ENCODE measurements at regions not wholly inside any gene's neighbourhood (a gene's known extent, or its start where the extent isn't known, plus 50 kb on each side); places are given as distances from the start of the nearest gene placed in this dataset.

DNA sequence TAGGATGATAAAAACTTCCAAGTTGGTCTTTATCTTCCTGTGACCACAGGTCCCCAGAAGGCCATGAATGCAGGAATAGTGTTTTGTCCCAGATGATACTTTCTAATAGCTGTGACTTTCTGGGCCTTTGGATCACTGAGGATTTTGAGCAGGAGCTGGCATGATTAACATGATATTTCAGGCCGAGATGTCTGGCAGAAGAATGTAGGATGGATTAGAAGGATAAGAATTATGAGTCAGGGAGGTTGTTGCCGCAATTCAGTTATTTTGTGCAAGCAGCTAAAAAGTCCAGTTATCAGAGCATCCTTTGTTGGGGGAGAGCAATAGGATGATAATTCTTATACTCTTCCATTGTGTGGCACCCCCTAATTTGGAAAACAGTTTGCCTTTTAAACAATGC is 189.7 kb downstream of the PSAT1 start:
- H3K4me3 ChIP-seq: no peak overlapping the region
- TF ChIP-seq, protein P1, sequence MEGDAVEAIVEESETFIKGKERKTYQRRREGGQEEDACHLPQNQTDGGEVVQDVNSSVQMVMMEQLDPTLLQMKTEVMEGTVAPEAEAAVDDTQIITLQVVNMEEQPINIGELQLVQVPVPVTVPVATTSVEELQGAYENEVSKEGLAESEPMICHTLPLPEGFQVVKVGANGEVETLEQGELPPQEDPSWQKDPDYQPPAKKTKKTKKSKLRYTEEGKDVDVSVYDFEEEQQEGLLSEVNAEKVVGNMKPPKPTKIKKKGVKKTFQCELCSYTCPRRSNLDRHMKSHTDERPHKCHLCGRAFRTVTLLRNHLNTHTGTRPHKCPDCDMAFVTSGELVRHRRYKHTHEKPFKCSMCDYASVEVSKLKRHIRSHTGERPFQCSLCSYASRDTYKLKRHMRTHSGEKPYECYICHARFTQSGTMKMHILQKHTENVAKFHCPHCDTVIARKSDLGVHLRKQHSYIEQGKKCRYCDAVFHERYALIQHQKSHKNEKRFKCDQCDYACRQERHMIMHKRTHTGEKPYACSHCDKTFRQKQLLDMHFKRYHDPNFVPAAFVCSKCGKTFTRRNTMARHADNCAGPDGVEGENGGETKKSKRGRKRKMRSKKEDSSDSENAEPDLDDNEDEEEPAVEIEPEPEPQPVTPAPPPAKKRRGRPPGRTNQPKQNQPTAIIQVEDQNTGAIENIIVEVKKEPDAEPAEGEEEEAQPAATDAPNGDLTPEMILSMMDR (IDR thresholded peaks at IDR 0.05): no peak
- DNase-seq (ENCODE audit: low spot score): no peak
- no peak overlapping the region for H3K27ac ChIP-seq

DNA sequence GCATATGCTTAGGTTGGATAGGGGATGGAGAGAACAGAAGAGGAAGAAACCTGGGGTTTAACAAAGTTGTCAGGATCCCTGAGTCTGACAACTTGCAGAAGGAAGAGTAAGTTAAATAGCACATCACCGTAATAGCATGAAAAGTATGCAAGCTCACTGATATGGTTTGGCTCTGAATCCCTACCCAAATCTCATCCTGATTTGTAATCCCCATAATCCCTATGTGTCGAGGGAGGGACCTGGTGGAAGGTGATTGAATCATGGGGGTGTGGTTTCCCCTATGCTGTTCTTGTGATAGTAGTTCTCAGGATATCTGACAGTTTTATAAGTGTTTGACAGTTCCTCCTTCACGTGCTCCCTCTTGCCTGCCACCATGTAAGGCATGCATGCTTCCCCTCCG is 193.3 kb downstream of the PSAT1 start:
- Histone ChIP-seq H3K27ac (no peak overlapping the region), H3K4me3 (no peak overlapping the region)
- DNase-seq (ENCODE audit: low spot score): no peak
- TF ChIP-seq, protein P1 (IDR thresholded peaks at IDR 0.05): no peak

DNA sequence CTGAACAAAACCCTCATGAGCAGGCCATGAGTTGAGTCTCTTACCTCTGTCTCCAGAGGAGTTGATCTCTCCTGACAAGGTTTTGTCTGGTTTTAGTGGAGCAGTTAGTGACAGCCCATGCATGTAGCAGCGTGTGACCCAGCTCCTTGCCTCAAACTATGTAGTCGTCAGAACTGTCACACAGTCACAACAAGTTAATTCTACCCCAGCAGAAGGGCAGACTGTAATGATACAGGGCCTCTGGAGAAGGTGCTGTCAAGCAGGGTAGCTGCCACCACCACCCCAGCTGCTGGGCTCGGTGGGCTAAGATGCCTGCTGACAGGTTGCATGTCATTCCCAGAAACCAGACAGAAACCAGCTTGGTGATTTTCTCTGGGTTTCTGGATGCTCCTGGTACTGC is 194.5 kb downstream of the PSAT1 start:
- TF ChIP-seq, protein P1 (IDR thresholded peaks at IDR 0.05): no peak
- H3K4me3 ChIP-seq: no peak overlapping the region
- DNase-seq (ENCODE audit: low spot score): no peak
- no peak overlapping the region for H3K27ac ChIP-seq

DNA sequence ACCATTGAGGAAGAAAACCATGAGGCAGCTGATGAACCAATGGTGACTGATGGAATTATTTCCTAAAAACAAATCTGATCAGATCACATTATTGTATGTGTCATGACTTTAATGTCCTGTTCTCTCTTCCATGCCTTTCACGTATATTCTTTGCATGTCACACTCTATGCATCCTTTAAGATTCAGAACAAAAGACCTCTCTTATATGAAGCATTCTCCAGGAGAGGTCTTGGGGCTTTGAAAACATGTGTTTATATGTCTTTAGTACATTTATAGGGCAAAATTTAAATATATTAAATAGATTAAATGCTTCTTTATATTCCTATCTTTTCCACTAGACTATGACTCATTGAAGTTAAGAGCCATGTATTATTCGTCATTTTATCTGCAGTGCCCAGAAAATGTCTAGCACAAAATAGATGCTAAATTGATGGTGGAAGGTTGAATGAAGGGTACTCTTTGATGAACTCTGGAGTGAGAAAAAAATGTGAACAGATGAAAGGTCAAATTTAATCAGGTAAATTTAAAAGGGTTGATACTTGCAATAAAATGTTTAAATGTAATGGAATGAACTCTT is 196.3 kb downstream of the PSAT1 start:
- TF ChIP-seq, protein P1 (IDR thresholded peaks at IDR 0.05): no peak
- DNase-seq (ENCODE audit: low spot score): no peak
- H3K4me3 ChIP-seq: no peak overlapping the region
- no peak overlapping the region for H3K27ac ChIP-seq

- DNase-seq (ENCODE audit: low spot score): no peak
- H3K27ac ChIP-seq: no peak overlapping the region
- TF ChIP-seq, protein P1 (IDR thresholded peaks at IDR 0.05): no peak
- H3K4me3 ChIP-seq: no peak overlapping the region
Observed at GRCh38 chr9:78502566-78502965, 205.6 kb downstream of the PSAT1 start.

- no peak overlapping the region for H3K4me3 ChIP-seq
- no peak for DNase-seq (ENCODE audit: low spot score)
- TF ChIP-seq, protein P1 (IDR thresholded peaks at IDR 0.05): no peak
- H3K27ac ChIP-seq: no peak overlapping the region
Observed at GRCh38 chr9:78505546-78505945, 208.6 kb downstream of the PSAT1 start.

GRCh38 chr9:78507037-78507436 is 210.1 kb downstream of the PSAT1 start:
- no peak overlapping the region for H3K27ac ChIP-seq
- no peak for DNase-seq (ENCODE audit: low spot score)
- TF ChIP-seq, protein P1 (IDR thresholded peaks at IDR 0.05): no peak
- no peak overlapping the region for H3K4me3 ChIP-seq

All from coronary artery (tissue), 2 donors.